ENCODE measurements at regions not wholly inside any gene's neighbourhood (a gene's known extent, or its start where the extent isn't known, plus 50 kb on each side); places are given as distances from the start of the nearest gene placed in this dataset.

DNA sequence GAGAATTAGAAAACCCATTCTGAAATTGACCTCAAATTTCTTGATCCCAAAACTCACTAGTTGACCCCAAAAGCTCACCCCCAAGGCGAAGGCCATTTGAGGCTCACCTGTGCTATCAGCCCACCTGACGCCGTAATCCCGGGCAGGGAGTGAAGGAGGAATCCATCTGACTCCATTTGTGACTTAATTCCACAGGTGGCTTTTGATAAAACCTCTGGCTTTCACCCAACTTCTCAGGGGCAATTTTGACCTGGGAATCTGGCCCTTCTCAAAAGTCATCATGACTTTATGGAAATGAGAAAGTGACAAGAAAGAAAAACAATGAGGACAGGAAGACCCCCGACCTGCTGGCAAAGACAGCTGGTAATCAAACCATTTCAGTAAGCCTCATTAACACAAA lies 86.9 kb upstream of the SALL3 start:
- TF ChIP-seq, protein P1, sequence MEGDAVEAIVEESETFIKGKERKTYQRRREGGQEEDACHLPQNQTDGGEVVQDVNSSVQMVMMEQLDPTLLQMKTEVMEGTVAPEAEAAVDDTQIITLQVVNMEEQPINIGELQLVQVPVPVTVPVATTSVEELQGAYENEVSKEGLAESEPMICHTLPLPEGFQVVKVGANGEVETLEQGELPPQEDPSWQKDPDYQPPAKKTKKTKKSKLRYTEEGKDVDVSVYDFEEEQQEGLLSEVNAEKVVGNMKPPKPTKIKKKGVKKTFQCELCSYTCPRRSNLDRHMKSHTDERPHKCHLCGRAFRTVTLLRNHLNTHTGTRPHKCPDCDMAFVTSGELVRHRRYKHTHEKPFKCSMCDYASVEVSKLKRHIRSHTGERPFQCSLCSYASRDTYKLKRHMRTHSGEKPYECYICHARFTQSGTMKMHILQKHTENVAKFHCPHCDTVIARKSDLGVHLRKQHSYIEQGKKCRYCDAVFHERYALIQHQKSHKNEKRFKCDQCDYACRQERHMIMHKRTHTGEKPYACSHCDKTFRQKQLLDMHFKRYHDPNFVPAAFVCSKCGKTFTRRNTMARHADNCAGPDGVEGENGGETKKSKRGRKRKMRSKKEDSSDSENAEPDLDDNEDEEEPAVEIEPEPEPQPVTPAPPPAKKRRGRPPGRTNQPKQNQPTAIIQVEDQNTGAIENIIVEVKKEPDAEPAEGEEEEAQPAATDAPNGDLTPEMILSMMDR (IDR thresholded peaks at IDR 0.05): no peak
- TF ChIP-seq POLR2A (IDR thresholded peaks at IDR 0.05): no peak
- no peak for TF ChIP-seq POLR2AphosphoS5 (IDR thresholded peaks at IDR 0.05)
